ENCODE measurements at regions not wholly inside any gene's neighbourhood (a gene's known extent, or its start where the extent isn't known, plus 50 kb on each side); places are given as distances from the start of the nearest gene placed in this dataset.

GRCh38 chr6:142684371-142684770 lies 260.6 kb downstream of the HIVEP2 start:
- TF ChIP-seq CTCF (IDR thresholded peaks at IDR 0.05): no peak
- TF ChIP-seq POLR2A (IDR thresholded peaks at IDR 0.05): no peak
